ENCODE measurements at regions not wholly inside any gene's neighbourhood (a gene's known extent, or its start where the extent isn't known, plus 50 kb on each side); places are given as distances from the start of the nearest gene placed in this dataset.
"Not testable (repeated sequence)": the region's sequence is repeated elsewhere in the genome, so short reads cannot be mapped to it uniquely, and the experiment has no call there.

DNA sequence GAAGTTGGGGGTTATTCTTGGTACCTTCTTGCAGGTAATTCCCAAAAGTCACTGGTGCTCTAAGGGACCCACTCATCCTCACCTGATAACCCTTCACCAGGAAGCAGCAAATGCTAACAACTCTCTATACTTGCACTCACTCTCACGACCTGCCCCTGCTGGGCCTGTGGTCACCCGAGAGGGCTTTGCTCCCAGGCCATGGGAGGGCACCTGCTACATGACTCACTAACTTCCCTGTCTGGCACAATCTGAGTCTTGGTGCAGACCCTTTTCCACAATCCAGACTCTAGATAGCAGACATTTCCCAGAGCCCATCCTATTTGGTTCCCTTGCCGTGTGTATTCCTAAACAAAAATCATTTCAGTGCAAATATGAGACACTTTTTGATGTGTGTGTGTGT lies 403.8 kb upstream of the FAT1 start:
- TF ChIP-seq, protein P1, sequence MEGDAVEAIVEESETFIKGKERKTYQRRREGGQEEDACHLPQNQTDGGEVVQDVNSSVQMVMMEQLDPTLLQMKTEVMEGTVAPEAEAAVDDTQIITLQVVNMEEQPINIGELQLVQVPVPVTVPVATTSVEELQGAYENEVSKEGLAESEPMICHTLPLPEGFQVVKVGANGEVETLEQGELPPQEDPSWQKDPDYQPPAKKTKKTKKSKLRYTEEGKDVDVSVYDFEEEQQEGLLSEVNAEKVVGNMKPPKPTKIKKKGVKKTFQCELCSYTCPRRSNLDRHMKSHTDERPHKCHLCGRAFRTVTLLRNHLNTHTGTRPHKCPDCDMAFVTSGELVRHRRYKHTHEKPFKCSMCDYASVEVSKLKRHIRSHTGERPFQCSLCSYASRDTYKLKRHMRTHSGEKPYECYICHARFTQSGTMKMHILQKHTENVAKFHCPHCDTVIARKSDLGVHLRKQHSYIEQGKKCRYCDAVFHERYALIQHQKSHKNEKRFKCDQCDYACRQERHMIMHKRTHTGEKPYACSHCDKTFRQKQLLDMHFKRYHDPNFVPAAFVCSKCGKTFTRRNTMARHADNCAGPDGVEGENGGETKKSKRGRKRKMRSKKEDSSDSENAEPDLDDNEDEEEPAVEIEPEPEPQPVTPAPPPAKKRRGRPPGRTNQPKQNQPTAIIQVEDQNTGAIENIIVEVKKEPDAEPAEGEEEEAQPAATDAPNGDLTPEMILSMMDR (IDR thresholded peaks at IDR 0.05; ENCODE audit: insufficient read depth, low read length, poor library complexity, severe bottlenecking): no peak
- no peaks in the 10 kb centered on the region for H3K27me3 ChIP-seq (replicated peaks; ENCODE audit: control insufficient read depth, insufficient read depth, low read length)
- H3K36me3 ChIP-seq (ENCODE audit: control insufficient read depth, insufficient read depth, low read length): no peaks in the 10 kb centered on the region
- no peak overlapping the region for H3K4me3 ChIP-seq (replicated peaks; ENCODE audit: low read depth, low read length)
- no peak for DNase-seq (ENCODE audit: extremely low read depth, insufficient read length)

DNA sequence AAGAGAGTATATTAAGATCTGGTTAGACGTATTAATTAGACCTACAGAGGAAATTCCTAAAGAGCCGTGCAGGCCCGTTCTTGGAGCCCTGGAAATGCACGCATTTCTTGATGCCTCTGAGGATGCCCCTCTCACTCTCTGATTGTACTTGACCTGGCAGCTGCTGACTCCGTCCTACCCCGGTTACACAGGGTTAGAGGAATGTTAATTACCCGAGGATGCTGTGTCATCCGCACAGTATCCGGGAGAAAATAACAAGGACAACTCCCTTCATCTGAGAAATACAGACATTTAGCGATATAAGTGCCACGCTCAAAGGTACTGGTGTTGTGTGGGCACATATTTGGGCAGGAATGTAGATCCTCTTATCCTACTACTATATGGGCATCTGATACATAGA lies 404.6 kb upstream of the FAT1 start:
- TF ChIP-seq, protein P1 (IDR thresholded peaks at IDR 0.05; ENCODE audit: insufficient read depth, low read length, poor library complexity, severe bottlenecking): no peak
- H3K4me3 ChIP-seq (replicated peaks; ENCODE audit: low read depth, low read length): no peak overlapping the region
- no peak for DNase-seq (ENCODE audit: extremely low read depth, insufficient read length)
- H3K36me3 ChIP-seq (ENCODE audit: control insufficient read depth, insufficient read depth, low read length): no peaks in the 10 kb centered on the region
- H3K27me3 ChIP-seq (replicated peaks; ENCODE audit: control insufficient read depth, insufficient read depth, low read length): no peaks in the 10 kb centered on the region

GRCh38 chr4:187128976-187129375 lies 405.3 kb upstream of the FAT1 start:
- TF ChIP-seq, protein P1 (IDR thresholded peaks at IDR 0.05; ENCODE audit: insufficient read depth, low read length, poor library complexity, severe bottlenecking): no peak
- Histone ChIP-seq H3K4me3 (replicated peaks; ENCODE audit: low read depth, low read length) (no peak overlapping the region), H3K27me3 (replicated peaks; ENCODE audit: control insufficient read depth, insufficient read depth, low read length) (no peaks in the 10 kb centered on the region), H3K36me3 (ENCODE audit: control insufficient read depth, insufficient read depth, low read length) (no peaks in the 10 kb centered on the region)
- DNase-seq (ENCODE audit: extremely low read depth, insufficient read length): no peak

- not testable (repeated sequence) for H3K4me3 ChIP-seq (replicated peaks; ENCODE audit: low read depth, low read length); H3K36me3 ChIP-seq (ENCODE audit: control insufficient read depth, insufficient read depth, low read length); H3K27me3 ChIP-seq (replicated peaks; ENCODE audit: control insufficient read depth, insufficient read depth, low read length); DNase-seq (ENCODE audit: extremely low read depth, insufficient read length)
Observed at GRCh38 chr4:187131826-187132225, 408.2 kb upstream of the FAT1 start.

DNA sequence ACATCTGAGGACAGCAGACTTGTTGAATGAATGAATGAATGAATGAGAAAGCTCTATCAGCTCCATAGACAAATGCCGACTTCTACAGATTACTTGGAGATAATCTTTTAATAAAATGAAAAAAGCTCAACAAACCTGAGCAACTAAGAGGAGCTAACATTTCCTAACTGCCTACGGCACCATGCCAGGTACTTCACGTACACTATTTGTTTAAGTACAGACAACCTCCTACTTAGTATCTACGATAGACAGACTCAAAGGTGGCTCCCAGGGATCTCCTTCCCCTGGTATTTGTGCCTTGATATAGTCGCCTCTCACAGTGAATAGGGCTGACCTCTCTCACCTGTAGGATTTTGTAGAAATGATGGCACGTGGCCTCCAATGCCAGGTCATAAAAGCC lies 412.2 kb upstream of the FAT1 start:
- Histone ChIP-seq H3K4me3 (replicated peaks; ENCODE audit: low read depth, low read length) (no peak overlapping the region), H3K36me3 (ENCODE audit: control insufficient read depth, insufficient read depth, low read length) (no peaks in the 10 kb centered on the region), H3K27me3 (replicated peaks; ENCODE audit: control insufficient read depth, insufficient read depth, low read length) (no peaks in the 10 kb centered on the region)
- TF ChIP-seq, protein P1 (IDR thresholded peaks at IDR 0.05; ENCODE audit: insufficient read depth, low read length, poor library complexity, severe bottlenecking): no peak
- DNase-seq (ENCODE audit: extremely low read depth, insufficient read length): no peak

GRCh38 chr4:187139141-187139540 lies 415.5 kb upstream of the FAT1 start:
- Histone ChIP-seq H3K4me3 (replicated peaks; ENCODE audit: low read depth, low read length) (no peak overlapping the region), H3K36me3 (ENCODE audit: control insufficient read depth, insufficient read depth, low read length) (no peaks in the 10 kb centered on the region), H3K27me3 (replicated peaks; ENCODE audit: control insufficient read depth, insufficient read depth, low read length) (no peaks in the 10 kb centered on the region)
- TF ChIP-seq, protein P1 (IDR thresholded peaks at IDR 0.05; ENCODE audit: insufficient read depth, low read length, poor library complexity, severe bottlenecking): no peak
- no peak for DNase-seq (ENCODE audit: extremely low read depth, insufficient read length)

All from GM06990 (cell line).